ENCODE measurements at regions not wholly inside any gene's neighbourhood (a gene's known extent, or its start where the extent isn't known, plus 50 kb on each side); places are given as distances from the start of the nearest gene placed in this dataset.

GRCh38 chr6:125640441-125641150, 108.8 kb upstream of the HEY2 start (continued):
- TF ChIP-seq RAD21 (IDR thresholded peaks at IDR 0.05 in 1 of 2, conservative IDR thresholded peaks at IDR 0.05 in 1 of 2; ENCODE audit: low read depth in 2 of 2, low read length in 2 of 2) (no peak), KDM1A (IDR thresholded peaks at IDR 0.05; ENCODE audit: borderline replicate concordance, low read length) (no peak), ATF2 (IDR thresholded peaks at IDR 0.05; ENCODE audit: low read length) (no peak), SIN3A (conservative IDR thresholded peaks at IDR 0.05 in 1 of 2, IDR thresholded peaks at IDR 0.05 in 1 of 2; ENCODE audit: low read depth in 1 of 2, low read length in 2 of 2) (no peak), CHD7 (IDR thresholded peaks at IDR 0.05; ENCODE audit: insufficient replicate concordance, low read length) (no peak), SIRT6 (IDR thresholded peaks at IDR 0.05; ENCODE audit: low read length) (no peak), CEBPB (IDR thresholded peaks at IDR 0.05; ENCODE audit: low read depth, low read length) (no peak)

Data from H1 (cell line).